ENCODE measurements at regions not wholly inside any gene's neighbourhood (a gene's known extent, or its start where the extent isn't known, plus 50 kb on each side); places are given as distances from the start of the nearest gene placed in this dataset.

DNA sequence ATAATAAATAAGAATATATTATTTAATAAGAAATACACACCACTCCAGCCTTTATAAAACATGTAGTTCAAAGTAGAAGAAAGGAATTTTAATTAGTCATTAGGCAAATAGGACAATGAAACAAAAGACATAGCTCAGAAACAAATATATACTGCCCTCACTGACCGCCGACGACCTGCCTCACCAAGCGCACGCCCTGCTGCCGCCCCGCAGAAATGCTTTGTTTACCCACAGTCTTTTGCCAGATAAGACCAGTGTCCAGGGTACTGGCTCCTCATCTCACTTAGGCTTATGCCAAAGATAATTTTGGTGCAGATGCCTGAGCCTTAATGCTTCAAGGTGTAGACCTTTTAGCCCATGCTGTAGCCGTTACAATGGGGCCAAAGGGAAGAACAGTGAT, 199.5 kb downstream of the HHIP start:
- 98% methylated on average over 8 of the region's 8 CpGs; no CpG with 5 or more reads in 1 of the 2 experiments for WGBS, 2 experiments (ENCODE audit: extremely low coverage in 1 of 2, insufficient coverage in 1 of 2, insufficient read length in 1 of 2, insufficient replicate concordance in 2 of 2, low coverage in 1 of 2, low lambda C conversion rate in 2 of 2, missing lambda C conversion rate in 1 of 2)
- Histone ChIP-seq H3K56ac (replicated peaks; ENCODE audit: insufficient read length, low read depth, low read length) (no peak overlapping the region), H2BK120ac (replicated peaks; ENCODE audit: low read depth, low read length) (no peak overlapping the region), H4K20me1 (replicated peaks in 1 of 2; ENCODE audit: control insufficient read depth in 1 of 2, insufficient read depth in 2 of 2, low read length in 2 of 2) (no peaks in the 10 kb centered on the region), H2BK15ac (ENCODE audit: low read length) (no peak overlapping the region), H3K79me1 (ENCODE audit: low read depth, low read length) (no peaks in the 10 kb centered on the region), H4K5ac (ENCODE audit: insufficient read length, low read depth, low read length) (no peak overlapping the region), H4K8ac (ENCODE audit: extremely low read depth, insufficient read depth, low read length) (no peak overlapping the region), H3K23ac (ENCODE audit: insufficient read length) (no peak overlapping the region), H3K4me3 (ENCODE audit: extremely low read depth in 1 of 4, insufficient read depth in 2 of 4, low read depth in 3 of 4, low read length in 4 of 4) (no peak overlapping the region), H3K4me2 (ENCODE audit: insufficient read depth in 1 of 2, low read depth in 2 of 2, low read length in 2 of 2) (no peak overlapping the region), H2BK12ac (ENCODE audit: low read depth, low read length) (no peak overlapping the region), H2AFZ (ENCODE audit: low read length) (no peak overlapping the region), H3K4me1 (replicated peaks in 1 of 4; ENCODE audit: control insufficient read depth in 3 of 4, insufficient read depth in 4 of 4, low read length in 3 of 4) (no peaks in the 10 kb centered on the region), H3K23me2 (ENCODE audit: low read depth, low read length) (no peaks in the 10 kb centered on the region), H3K9me3 (ENCODE audit: insufficient read depth in 2 of 2, low read depth in 1 of 2, low read length in 1 of 2) (no peaks in the 10 kb centered on the region), H3K79me2 (ENCODE audit: control insufficient read depth in 1 of 2, insufficient read depth in 2 of 2, low read length in 2 of 2) (no peaks in the 10 kb centered on the region), H3K27ac (ENCODE audit: low read depth, low read length) (no peak overlapping the region), H3K4ac (replicated peaks; ENCODE audit: insufficient read length, low read depth, low read length) (no peak overlapping the region), H3K9ac (replicated peaks in 1 of 4; ENCODE audit: extremely low read depth in 1 of 4, low read depth in 3 of 4, low read length in 3 of 4) (no peak overlapping the region), H2AK5ac (ENCODE audit: low read depth, low read length) (no peak overlapping the region), H3K36me3 (ENCODE audit: control insufficient read depth in 2 of 4, insufficient read depth in 4 of 4, low read length in 3 of 4) (no peaks in the 10 kb centered on the region), H3K18ac (ENCODE audit: extremely low read depth, low read length) (no peak overlapping the region), H3K27me3 (replicated peaks in 1 of 4; ENCODE audit: control insufficient read depth in 3 of 4, extremely low read depth in 1 of 4, insufficient read depth in 3 of 4, low read length in 3 of 4) (no peaks in the 10 kb centered on the region), H2BK5ac (ENCODE audit: low read depth, low read length) (no peak overlapping the region), H3K14ac (ENCODE audit: insufficient read length) (no peak overlapping the region), H2BK20ac (ENCODE audit: low read length) (no peak overlapping the region), H4K91ac (replicated peaks; ENCODE audit: insufficient read length, low read length) (no peak overlapping the region)
- no peak for DNase-seq (ENCODE audit: low read depth in 1 of 2, low spot score in 2 of 2)
- TF ChIP-seq FOSL1 (IDR thresholded peaks at IDR 0.05; ENCODE audit: insufficient read depth, low read depth, low read length) (no peak), POLR2A (IDR thresholded peaks at IDR 0.05; ENCODE audit: control extremely low read depth in 1 of 2, low read depth in 2 of 2, low read length in 2 of 2) (no peak), SP1 (IDR thresholded peaks at IDR 0.05; ENCODE audit: low read depth, low read length) (no peak)
- no peak for FAIRE-seq
- CTCF ChIA-PET (ENCODE audit: partially characterized antibody) = no interaction called here
- POLR2A ChIA-PET (ENCODE audit: partially characterized antibody) = no interaction called here
